ENCODE measurements at regions not wholly inside any gene's neighbourhood (a gene's known extent, or its start where the extent isn't known, plus 50 kb on each side); places are given as distances from the start of the nearest gene placed in this dataset.

- TF ChIP-seq CTCF (IDR thresholded peaks at IDR 0.05) = no peak
- no peak for TF ChIP-seq EP300 (IDR thresholded peaks at IDR 0.05)
- TF ChIP-seq POLR2A (IDR thresholded peaks at IDR 0.05) = no peak
- no peak for TF ChIP-seq POLR2AphosphoS5 (IDR thresholded peaks at IDR 0.05)
Observed at GRCh38 chr18:25434745-25435144, 82.8 kb upstream of the ZNF521 start.
